SU-DHL-6 (cell line): ENCODE measurements at regions not wholly inside any gene's neighbourhood (a gene's known extent, or its start where the extent isn't known, plus 50 kb on each side); places are given as distances from the start of the nearest gene placed in this dataset.

Experiments used
- EZH2phosphoT487 ChIP-seq: fragments of 200-600 bp; sonication (generic), shearing (Covaris generic); conservative IDR thresholded peaks from 2 replicates; pipeline ENCODE4 v1.6.1; 2018; ENCODE audit warnings: mild to moderate bottlenecking, antibody characterized with exemption, low read length, moderate library complexity, mixed read lengths
- TF ChIP-seq, protein P1 (sequence below): fragments of 200-600 bp; sonication (generic); IDR thresholded peaks from one replicate; pipeline ENCODE4 v1.5.1; 2017; ENCODE audit warnings: antibody characterized with exemption, mild to moderate bottlenecking, low read length, moderate library complexity; ENCODE audit not compliant: insufficient read depth, poor library complexity, severe bottlenecking

- TF ChIP-seq, protein P1, sequence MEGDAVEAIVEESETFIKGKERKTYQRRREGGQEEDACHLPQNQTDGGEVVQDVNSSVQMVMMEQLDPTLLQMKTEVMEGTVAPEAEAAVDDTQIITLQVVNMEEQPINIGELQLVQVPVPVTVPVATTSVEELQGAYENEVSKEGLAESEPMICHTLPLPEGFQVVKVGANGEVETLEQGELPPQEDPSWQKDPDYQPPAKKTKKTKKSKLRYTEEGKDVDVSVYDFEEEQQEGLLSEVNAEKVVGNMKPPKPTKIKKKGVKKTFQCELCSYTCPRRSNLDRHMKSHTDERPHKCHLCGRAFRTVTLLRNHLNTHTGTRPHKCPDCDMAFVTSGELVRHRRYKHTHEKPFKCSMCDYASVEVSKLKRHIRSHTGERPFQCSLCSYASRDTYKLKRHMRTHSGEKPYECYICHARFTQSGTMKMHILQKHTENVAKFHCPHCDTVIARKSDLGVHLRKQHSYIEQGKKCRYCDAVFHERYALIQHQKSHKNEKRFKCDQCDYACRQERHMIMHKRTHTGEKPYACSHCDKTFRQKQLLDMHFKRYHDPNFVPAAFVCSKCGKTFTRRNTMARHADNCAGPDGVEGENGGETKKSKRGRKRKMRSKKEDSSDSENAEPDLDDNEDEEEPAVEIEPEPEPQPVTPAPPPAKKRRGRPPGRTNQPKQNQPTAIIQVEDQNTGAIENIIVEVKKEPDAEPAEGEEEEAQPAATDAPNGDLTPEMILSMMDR, result no peak
- no peak for TF ChIP-seq EZH2phosphoT487
These were observed 493.3 kb upstream of the CCDC179 start for GRCh38 chr11:23353611-23354010.
